ENCODE measurements at regions not wholly inside any gene's neighbourhood (a gene's known extent, or its start where the extent isn't known, plus 50 kb on each side); places are given as distances from the start of the nearest gene placed in this dataset.
"Not testable (repeated sequence)": the region's sequence is repeated elsewhere in the genome, so short reads cannot be mapped to it uniquely, and the experiment has no call there.

GRCh38 chr12:90562671-90563070, 392.3 kb downstream of the CCER1 start:
- TF ChIP-seq CTCF (IDR thresholded peaks at IDR 0.05; ENCODE audit: insufficient read depth, low read depth, low read length, missing control alignments), result no peak
- no peak overlapping the region for H3K4me3 ChIP-seq (ENCODE audit: low read length)
- no peak for DNase-seq (ENCODE audit: low read depth)

- H3K4me3 ChIP-seq (ENCODE audit: low read length), result no peak overlapping the region
- no peak for TF ChIP-seq CTCF (IDR thresholded peaks at IDR 0.05; ENCODE audit: insufficient read depth, low read depth, low read length, missing control alignments)
- DNase-seq (ENCODE audit: low read depth), result no peak
Measured at GRCh38 chr12:90548595-90548994, 406.4 kb downstream of the CCER1 start.

- DNase-seq (ENCODE audit: low read depth), result peak; percentile 3
- TF ChIP-seq CTCF (IDR thresholded peaks at IDR 0.05; ENCODE audit: insufficient read depth, low read depth, low read length, missing control alignments), result no peak
- no peak overlapping the region for H3K4me3 ChIP-seq (ENCODE audit: low read length)
Measured at GRCh38 chr12:90546511-90546910, 408.5 kb downstream of the CCER1 start.

- TF ChIP-seq CTCF (IDR thresholded peaks at IDR 0.05; ENCODE audit: insufficient read depth, low read depth, low read length, missing control alignments), result no peak
- peak; percentile 8 for DNase-seq (ENCODE audit: low read depth)
- no peak overlapping the region for H3K4me3 ChIP-seq (ENCODE audit: low read length)
Measured at GRCh38 chr12:90543841-90544240, 411.1 kb downstream of the CCER1 start.

GRCh38 chr12:90543374-90543773, 411.6 kb downstream of the CCER1 start:
- peak; percentile 2 for DNase-seq (ENCODE audit: low read depth)
- H3K4me3 ChIP-seq (ENCODE audit: low read length), result no peak overlapping the region
- TF ChIP-seq CTCF (IDR thresholded peaks at IDR 0.05; ENCODE audit: insufficient read depth, low read depth, low read length, missing control alignments), result no peak

- not testable (repeated sequence) for H3K4me3 ChIP-seq (ENCODE audit: low read length); DNase-seq (ENCODE audit: low read depth)
Measured at GRCh38 chr12:90542852-90543251, 412.1 kb downstream of the CCER1 start.

GRCh38 chr12:90533828-90534227, 421.1 kb downstream of the CCER1 start:
- DNase-seq (ENCODE audit: low read depth); H3K4me3 ChIP-seq (ENCODE audit: low read length): not testable (repeated sequence)

- no peak overlapping the region for H3K4me3 ChIP-seq (ENCODE audit: low read length)
- no peak for DNase-seq (ENCODE audit: low read depth)
- TF ChIP-seq CTCF (IDR thresholded peaks at IDR 0.05; ENCODE audit: insufficient read depth, low read depth, low read length, missing control alignments), result no peak
Measured at GRCh38 chr12:90520002-90520734, 434.8 kb downstream of the CCER1 start.
